Panc1 (cell line): ENCODE measurements at regions not wholly inside any gene's neighbourhood (a gene's known extent, or its start where the extent isn't known, plus 50 kb on each side); places are given as distances from the start of the nearest gene placed in this dataset.

Source experiments
- ATAC-seq: fragments of 200-7000 bp; cut with Tn5 transposase; 2 replicates; pipeline ENCODE4 v1.9.1; 2020; ENCODE audit warnings: mild to moderate bottlenecking, moderate library complexity
- BruUV-seq: library from RNA; stranded (reverse); fragments of 400-500 nt; replicated peaks from 2 replicates; lab custom pipeline; 2021; lab: Mats Ljungman, UMichigan
- CTCF ChIA-PET: fragments of 300-600 bp; sonication (Branson Sonifier 250); formaldehyde crosslinking; loops from one replicate; lab custom pipeline; 2022; ENCODE audit warnings: antibody characterized with exemption; lab: Charles Lee
- POLR2A ChIA-PET: fragments of 300-600 bp; sonication (Branson Sonifier 250); formaldehyde crosslinking; loops from one replicate; lab custom pipeline; 2022; ENCODE audit warnings: antibody characterized with exemption; lab: Charles Lee
- DNase-seq: peaks from one replicate; pipeline ENCODE4 v3.0.0-alpha.2; 2010; ENCODE audit warnings: low read depth, low spot score
- H3K27ac ChIP-seq: 2 replicates; pipeline ENCODE4 v1.5.1; 2011; ENCODE audit warnings: mild to moderate bottlenecking, low read length, inconsistent platforms
- H3K27me3 ChIP-seq: fragments of 200-500 bp; sonication (Bioruptor generic); 2 replicates; pipeline ENCODE4 v1.6.0; 2014; ENCODE audit warnings: low read length, inconsistent platforms; ENCODE audit not compliant: control insufficient read depth, insufficient read depth
- H3K36me3 ChIP-seq: fragments of 200-500 bp; sonication (Bioruptor generic); 2 replicates; pipeline ENCODE4 v1.5.1; 2014; ENCODE audit warnings: inconsistent platforms, mild to moderate bottlenecking, low read length, moderate library complexity; ENCODE audit not compliant: control insufficient read depth, insufficient read depth
- H3K4me1 ChIP-seq: 2 replicates; pipeline ENCODE4 v1.5.1; 2011; ENCODE audit warnings: inconsistent platforms, mild to moderate bottlenecking, low read length, moderate library complexity; ENCODE audit not compliant: control insufficient read depth, insufficient read depth
- H3K4me3 ChIP-seq, 2 experiments: 2 replicates each; pipeline ENCODE4 v1.5.1; 2011 to 2012; ENCODE audit warnings: low read depth in 2 of 2, low read length in 2 of 2, mild to moderate bottlenecking in 2 of 2, inconsistent platforms in 1 of 2, moderate library complexity in 1 of 2
- H3K9me3 ChIP-seq: fragments of 200-500 bp; sonication (Bioruptor generic); 2 replicates; pipeline ENCODE4 v1.5.1; 2014; ENCODE audit warnings: low read depth, mild to moderate bottlenecking, inconsistent platforms, low read length, moderate library complexity; ENCODE audit not compliant: control insufficient read depth, insufficient read depth
- CTCF ChIP-seq: fragments of 450-650 bp; IDR thresholded peaks from 2 replicates; pipeline ENCODE4 v1.5.1; 2017; ENCODE audit warnings: mild to moderate bottlenecking
- POLR2AphosphoS5 ChIP-seq: IDR thresholded peaks from 2 replicates; pipeline ENCODE4 v1.6.1; 2012; ENCODE audit warnings: mild to moderate bottlenecking, low read depth, low read length, moderate library complexity
- REST ChIP-seq, 2 experiments: IDR thresholded peaks; 2 replicates each; pipeline ENCODE4 v1.6.1; 2011 to 2012; ENCODE audit warnings: low read depth in 2 of 2, control low read depth in 1 of 2, low read length in 1 of 2, mild to moderate bottlenecking in 1 of 2, moderate library complexity in 1 of 2; ENCODE audit not compliant: insufficient read depth in 1 of 2
- SIN3A ChIP-seq: IDR thresholded peaks from 2 replicates; pipeline ENCODE4 v1.6.1; 2012; ENCODE audit warnings: low read depth, mild to moderate bottlenecking, low read length, moderate library complexity, borderline replicate concordance; ENCODE audit not compliant: insufficient read depth
- TCF7L2 ChIP-seq: IDR thresholded peaks from 2 replicates; pipeline ENCODE4 v1.6.1; 2011; ENCODE audit warnings: mild to moderate bottlenecking, low read depth, low read length, inconsistent platforms
- in situ Hi-C: cut with HindIII; loops from 2 replicates; pipeline ENCODE4 v1.10.0; 2016; ENCODE audit warnings: low sequenced_read_pairs, low pct_unique_long_range_greater_than_20kb
- intact Hi-C: fragments of 100-400 bp; cut with micrococcal nuclease; formaldehyde crosslinking; loops from one replicate; pipeline ENCODE4 v1.10.0; 2022; ENCODE audit not compliant: unreplicated experiment

GRCh38 chr3:26559227-26559626 is 63.3 kb upstream of the LRRC3B start:
- Histone ChIP-seq H3K36me3 (no peaks in the 10 kb centered on the region), H3K27ac (no peak overlapping the region), H3K9me3 (no peaks in the 10 kb centered on the region), H3K4me1 (no peaks in the 10 kb centered on the region), H3K27me3 (no peaks in the 10 kb centered on the region), H3K4me3 (no peak overlapping the region)
- no peak for DNase-seq
- in situ Hi-C loops (no loop called here), intact Hi-C loops (no loop called here)
- TF ChIP-seq SIN3A: no peak
- no peak for TF ChIP-seq POLR2AphosphoS5
- no peak for TF ChIP-seq TCF7L2
- TF ChIP-seq REST (IDR thresholded peaks at IDR 0.05; ENCODE audit: insufficient read depth in 1 of 2, low read depth in 2 of 2, low read length in 1 of 2): no peak
- TF ChIP-seq CTCF: no peak
- BruUV-seq: no TSS peak
- ChIA-PET POLR2A (no interaction called here), CTCF (no interaction called here)
- ATAC-seq: no peak

DNA sequence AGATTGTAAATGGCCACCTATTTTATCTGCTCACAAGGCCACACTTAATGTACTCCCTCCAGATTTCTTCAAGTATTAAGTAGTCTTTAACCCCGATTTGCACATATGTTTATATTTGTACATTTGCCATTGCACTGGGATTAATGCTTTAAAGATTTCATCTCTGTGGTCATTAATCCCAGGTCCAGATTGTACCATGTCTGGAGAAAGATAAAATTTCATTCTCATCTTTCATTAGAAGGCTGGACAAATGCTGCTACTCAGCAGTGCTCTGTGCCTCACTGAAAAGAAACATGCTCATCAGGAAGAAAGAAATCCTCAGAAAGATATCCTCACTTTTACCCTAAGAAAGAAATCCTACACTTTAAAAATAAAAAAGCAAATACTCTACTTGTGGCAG is 62.5 kb upstream of the LRRC3B start:
- in situ Hi-C loops (no loop called here), intact Hi-C loops (no loop called here)
- ChIA-PET POLR2A (no interaction called here), CTCF (no interaction called here)
- BruUV-seq: no TSS peak
- DNase-seq: no peak
- TF ChIP-seq SIN3A (no peak), POLR2AphosphoS5 (no peak), TCF7L2 (no peak), REST (IDR thresholded peaks at IDR 0.05; ENCODE audit: insufficient read depth in 1 of 2, low read depth in 2 of 2, low read length in 1 of 2) (no peak), CTCF (no peak)
- H3K4me1 ChIP-seq: no peaks in the 10 kb centered on the region
- no peak overlapping the region for H3K4me3 ChIP-seq
- no peaks in the 10 kb centered on the region for H3K36me3 ChIP-seq
- no peaks in the 10 kb centered on the region for H3K27me3 ChIP-seq
- H3K27ac ChIP-seq: no peak overlapping the region
- no peak for ATAC-seq
- H3K9me3 ChIP-seq: no peaks in the 10 kb centered on the region
